OCI-LY3 (cell line): ENCODE measurements at regions not wholly inside any gene's neighbourhood (a gene's known extent, or its start where the extent isn't known, plus 50 kb on each side); places are given as distances from the start of the nearest gene placed in this dataset.

Source experiments
- H2AFZ ChIP-seq: fragments of 200-600, 300-600 bp; shearing (Covaris generic); 2 replicates; pipeline ENCODE4 v1.6.0; 2014; ENCODE audit warnings: antibody characterized with exemption, low read depth, low read length
- H3K27ac ChIP-seq: fragments of 200-600, 300-600 bp; sonication (generic); 2 replicates; pipeline ENCODE4 v1.5.1; 2014; ENCODE audit warnings: mild to moderate bottlenecking, low read length, moderate library complexity, mixed read lengths
- H3K27me3 ChIP-seq: fragments of 200-600, 300-600 bp; sonication (generic); 2 replicates; pipeline ENCODE4 v1.6.1; 2014; ENCODE audit warnings: low read depth, low read length, mixed read lengths
- H3K36me3 ChIP-seq: fragments of 200-600, 300-600 bp; sonication (generic); replicated peaks from 2 replicates; pipeline ENCODE3; 2014; ENCODE audit warnings: low read depth, low read length, mixed read lengths
- H3K4me1 ChIP-seq: fragments of 300-600, 200-600 bp; sonication (generic); 2 replicates; pipeline ENCODE4 v1.6.1; 2014; ENCODE audit warnings: low read length, mixed read lengths
- H3K4me2 ChIP-seq: fragments of 200-600, 300-600 bp; sonication (generic); 2 replicates; pipeline ENCODE4 v1.6.1; 2014; ENCODE audit warnings: low read length, mixed read lengths
- H3K4me3 ChIP-seq: fragments of 300-600, 200-600 bp; sonication (generic); 2 replicates; pipeline ENCODE4 v1.5.1; 2014; ENCODE audit warnings: antibody characterized with exemption, mild to moderate bottlenecking, low read length, moderate library complexity
- H3K79me2 ChIP-seq: fragments of 300-600, 200-600 bp; shearing (Covaris generic); 2 replicates; pipeline ENCODE4 v1.6.1; 2014; ENCODE audit warnings: mild to moderate bottlenecking, low read length, mixed read lengths
- H3K9ac ChIP-seq: fragments of 300-600, 200-600 bp; shearing (Covaris generic); 2 replicates; pipeline ENCODE4 v1.6.0; 2014; ENCODE audit warnings: mild to moderate bottlenecking, low read length, moderate library complexity
- H3K9me3 ChIP-seq: fragments of 200-600, 300-600 bp; shearing (Covaris generic); 2 replicates; pipeline ENCODE4 v1.6.1; 2014; ENCODE audit warnings: low read length, mixed read lengths; ENCODE audit not compliant: insufficient read depth
- H4K20me1 ChIP-seq: fragments of 200-600, 300-600 bp; sonication (generic); 2 replicates; pipeline ENCODE4 v1.6.1; 2016; ENCODE audit warnings: low read length, mixed read lengths; ENCODE audit not compliant: insufficient read depth
- EZH2phosphoT487 ChIP-seq: fragments of 200-600 bp; shearing (Covaris generic); IDR thresholded peaks from 2 replicates; pipeline ENCODE4 v1.6.1; 2018; ENCODE audit warnings: antibody characterized with exemption, mixed run types, low read depth
- TF ChIP-seq, protein P1 (sequence below): fragments of 200-600, 300-600 bp; sonication (generic); IDR thresholded peaks from 2 replicates; pipeline ENCODE4 v1.5.1; 2014; ENCODE audit warnings: antibody characterized with exemption, low read length, low read depth

DNA sequence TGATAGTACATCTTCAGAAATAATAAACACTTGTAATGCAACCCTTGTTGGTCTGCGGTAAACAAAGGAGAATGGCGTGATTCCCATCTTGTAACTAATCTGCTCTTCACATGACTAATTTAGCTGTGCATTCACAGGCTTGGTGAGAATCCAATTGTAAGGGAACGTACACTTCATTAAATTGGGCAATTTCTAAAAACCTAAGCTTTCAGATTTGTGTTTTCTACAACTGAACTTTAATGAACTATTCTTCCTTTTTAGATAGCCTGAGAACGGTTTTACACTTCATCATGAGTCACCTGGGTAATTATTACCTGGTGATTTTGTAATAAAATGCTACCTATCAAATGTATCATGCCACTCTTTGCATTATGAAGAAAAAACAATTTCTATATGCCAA is 306.9 kb downstream of the KLF5 start:
- Histone ChIP-seq H3K9me3 (no peaks in the 10 kb centered on the region), H4K20me1 (no peaks in the 10 kb centered on the region), H3K79me2 (no peaks in the 10 kb centered on the region), H3K27ac (no peak overlapping the region), H2AFZ (no peak overlapping the region), H3K27me3 (no peaks in the 10 kb centered on the region), H3K9ac (no peak overlapping the region), H3K4me1 (no peaks in the 10 kb centered on the region), H3K4me2 (no peak overlapping the region), H3K36me3 (no peaks in the 10 kb centered on the region), H3K4me3 (no peak overlapping the region)
- TF ChIP-seq, protein P1, sequence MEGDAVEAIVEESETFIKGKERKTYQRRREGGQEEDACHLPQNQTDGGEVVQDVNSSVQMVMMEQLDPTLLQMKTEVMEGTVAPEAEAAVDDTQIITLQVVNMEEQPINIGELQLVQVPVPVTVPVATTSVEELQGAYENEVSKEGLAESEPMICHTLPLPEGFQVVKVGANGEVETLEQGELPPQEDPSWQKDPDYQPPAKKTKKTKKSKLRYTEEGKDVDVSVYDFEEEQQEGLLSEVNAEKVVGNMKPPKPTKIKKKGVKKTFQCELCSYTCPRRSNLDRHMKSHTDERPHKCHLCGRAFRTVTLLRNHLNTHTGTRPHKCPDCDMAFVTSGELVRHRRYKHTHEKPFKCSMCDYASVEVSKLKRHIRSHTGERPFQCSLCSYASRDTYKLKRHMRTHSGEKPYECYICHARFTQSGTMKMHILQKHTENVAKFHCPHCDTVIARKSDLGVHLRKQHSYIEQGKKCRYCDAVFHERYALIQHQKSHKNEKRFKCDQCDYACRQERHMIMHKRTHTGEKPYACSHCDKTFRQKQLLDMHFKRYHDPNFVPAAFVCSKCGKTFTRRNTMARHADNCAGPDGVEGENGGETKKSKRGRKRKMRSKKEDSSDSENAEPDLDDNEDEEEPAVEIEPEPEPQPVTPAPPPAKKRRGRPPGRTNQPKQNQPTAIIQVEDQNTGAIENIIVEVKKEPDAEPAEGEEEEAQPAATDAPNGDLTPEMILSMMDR: no peak
- no peak for TF ChIP-seq EZH2phosphoT487

DNA sequence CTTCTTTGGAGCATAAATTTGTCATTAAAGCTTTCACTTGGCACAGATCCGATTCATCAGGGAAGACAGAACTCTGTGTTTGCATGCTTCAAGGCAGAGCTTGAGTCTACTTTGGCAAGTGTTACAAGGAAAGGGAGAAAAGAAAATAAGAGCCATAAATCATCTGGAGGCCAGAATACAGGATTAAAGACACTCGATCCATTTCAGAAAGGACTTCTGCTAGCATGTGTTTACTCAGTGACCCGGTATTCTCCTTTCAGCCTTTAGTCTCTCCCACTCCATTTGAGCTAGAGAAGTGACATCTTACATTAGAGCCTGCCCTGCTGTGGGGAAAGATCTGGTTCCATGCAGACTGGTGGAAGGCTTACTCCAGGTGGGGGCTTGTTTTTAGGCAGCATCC is 306.4 kb downstream of the KLF5 start:
- H3K4me2 ChIP-seq: no peak overlapping the region
- H2AFZ ChIP-seq: no peak overlapping the region
- H3K79me2 ChIP-seq: no peaks in the 10 kb centered on the region
- TF ChIP-seq, protein P1: no peak
- H3K27me3 ChIP-seq: no peaks in the 10 kb centered on the region
- no peaks in the 10 kb centered on the region for H3K36me3 ChIP-seq
- H3K4me3 ChIP-seq: no peak overlapping the region
- H3K9me3 ChIP-seq: no peaks in the 10 kb centered on the region
- H3K4me1 ChIP-seq: no peaks in the 10 kb centered on the region
- no peak overlapping the region for H3K27ac ChIP-seq
- no peak overlapping the region for H3K9ac ChIP-seq
- H4K20me1 ChIP-seq: no peaks in the 10 kb centered on the region

DNA sequence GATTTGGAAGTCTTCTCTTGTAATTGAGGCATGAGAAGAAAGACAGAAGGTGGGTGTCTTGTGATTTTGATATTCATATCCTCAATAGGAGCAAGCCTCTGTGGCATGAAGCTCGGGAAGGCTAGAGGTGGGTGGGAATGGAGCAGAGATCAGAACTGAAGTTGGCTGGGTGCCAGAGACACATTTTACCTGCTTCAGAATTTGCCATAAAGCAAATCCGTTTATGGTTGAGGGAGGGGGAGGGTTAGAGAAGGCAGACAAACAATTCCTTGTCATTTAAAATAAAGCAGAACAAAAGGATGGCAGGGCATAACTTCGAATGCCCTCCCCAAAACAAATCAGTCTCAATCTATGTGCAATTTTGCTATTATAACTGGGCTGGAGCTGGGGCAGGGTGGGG is 305.9 kb downstream of the KLF5 start:
- H3K27me3 ChIP-seq: no peaks in the 10 kb centered on the region
- H3K4me1 ChIP-seq: no peaks in the 10 kb centered on the region
- no peak overlapping the region for H3K4me2 ChIP-seq
- no peak overlapping the region for H3K9ac ChIP-seq
- TF ChIP-seq, protein P1: no peak
- TF ChIP-seq EZH2phosphoT487: no peak
- H3K36me3 ChIP-seq: no peaks in the 10 kb centered on the region
- no peaks in the 10 kb centered on the region for H3K79me2 ChIP-seq
- H3K4me3 ChIP-seq: no peak overlapping the region
- no peak overlapping the region for H3K27ac ChIP-seq
- H4K20me1 ChIP-seq: no peaks in the 10 kb centered on the region
- H3K9me3 ChIP-seq: no peaks in the 10 kb centered on the region
- H2AFZ ChIP-seq: no peak overlapping the region

DNA sequence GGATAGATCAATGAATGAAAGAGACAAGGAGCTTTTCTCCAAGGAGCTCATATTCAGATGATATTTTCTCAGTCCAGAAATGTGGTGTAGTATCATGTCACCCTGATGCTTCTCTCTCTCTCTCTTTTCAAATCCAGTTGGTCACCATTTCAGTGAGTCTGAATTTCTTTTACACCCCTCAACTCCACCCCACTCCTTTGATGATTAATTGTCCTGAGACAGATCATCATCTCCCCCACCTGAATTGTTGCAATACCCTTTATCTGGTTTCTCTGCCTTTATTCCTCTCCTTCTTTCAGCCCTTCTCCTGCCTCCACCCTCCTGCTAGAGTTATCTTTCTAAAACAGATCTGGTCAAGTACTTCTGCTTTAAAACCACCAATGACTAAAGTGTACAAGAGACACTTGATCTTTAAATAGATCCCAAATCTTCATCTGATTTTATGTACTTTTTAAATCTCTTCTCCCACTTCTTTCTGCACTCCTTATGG is 299.8 kb downstream of the KLF5 start:
- H3K36me3 ChIP-seq: no peaks in the 10 kb centered on the region
- no peak for TF ChIP-seq EZH2phosphoT487
- H3K4me1 ChIP-seq: no peaks in the 10 kb centered on the region
- no peak overlapping the region for H3K4me2 ChIP-seq
- H4K20me1 ChIP-seq: no peaks in the 10 kb centered on the region
- no peaks in the 10 kb centered on the region for H3K9me3 ChIP-seq
- H3K4me3 ChIP-seq: no peak overlapping the region
- H3K27me3 ChIP-seq: no peaks in the 10 kb centered on the region
- no peak overlapping the region for H2AFZ ChIP-seq
- H3K79me2 ChIP-seq: no peaks in the 10 kb centered on the region
- H3K27ac ChIP-seq: no peak overlapping the region
- no peak overlapping the region for H3K9ac ChIP-seq

DNA sequence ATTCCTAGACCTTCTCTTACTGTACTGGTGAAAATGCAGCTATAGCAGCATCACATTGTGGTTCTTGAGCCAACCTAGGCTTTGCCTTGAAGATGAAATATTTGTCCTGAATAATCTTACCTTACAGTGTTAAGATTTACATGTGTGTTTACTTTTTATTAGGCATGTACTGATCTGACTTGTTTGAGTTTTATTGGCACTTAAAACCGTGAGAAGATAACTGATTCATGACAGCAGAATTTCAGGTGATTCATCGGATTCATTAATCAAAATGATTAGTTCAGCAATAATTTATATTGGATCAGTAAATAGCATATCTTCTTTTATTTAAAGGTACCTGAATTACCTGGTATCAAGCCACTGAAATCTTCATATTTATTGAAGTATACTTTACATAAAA is 296.3 kb downstream of the KLF5 start:
- H3K4me1 ChIP-seq: no peaks in the 10 kb centered on the region
- H3K27me3 ChIP-seq: no peaks in the 10 kb centered on the region
- H3K9me3 ChIP-seq: no peaks in the 10 kb centered on the region
- H3K9ac ChIP-seq: no peak overlapping the region
- no peak overlapping the region for H3K4me2 ChIP-seq
- no peak overlapping the region for H3K27ac ChIP-seq
- H2AFZ ChIP-seq: no peak overlapping the region
- H3K36me3 ChIP-seq: no peaks in the 10 kb centered on the region
- no peaks in the 10 kb centered on the region for H4K20me1 ChIP-seq
- no peaks in the 10 kb centered on the region for H3K79me2 ChIP-seq
- no peak overlapping the region for H3K4me3 ChIP-seq
- TF ChIP-seq EZH2phosphoT487: no peak
- TF ChIP-seq, protein P1: no peak
